Activated T-cell treated with anti-CD3 and anti-CD28 coated beads for 1 hour (primary cell): ENCODE measurements at regions not wholly inside any gene's neighbourhood (a gene's known extent, or its start where the extent isn't known, plus 50 kb on each side); places are given as distances from the start of the nearest gene placed in this dataset.
"Not testable (repeated sequence)": the region's sequence is repeated elsewhere in the genome, so short reads cannot be mapped to it uniquely, and the experiment has no call there.

ENCODE experiments used
- DNase-seq: peaks from one replicate; pipeline ENCODE4 v3.0.0-alpha.2; 2020; ENCODE audit warnings: low read depth

GRCh38 chr11:79648766-79649520 lies 208.1 kb upstream of the TENM4 start:
- no peak for DNase-seq

- DNase-seq = no peak
These were observed 196.4 kb upstream of the TENM4 start for GRCh38 chr11:79637219-79637618.

DNA sequence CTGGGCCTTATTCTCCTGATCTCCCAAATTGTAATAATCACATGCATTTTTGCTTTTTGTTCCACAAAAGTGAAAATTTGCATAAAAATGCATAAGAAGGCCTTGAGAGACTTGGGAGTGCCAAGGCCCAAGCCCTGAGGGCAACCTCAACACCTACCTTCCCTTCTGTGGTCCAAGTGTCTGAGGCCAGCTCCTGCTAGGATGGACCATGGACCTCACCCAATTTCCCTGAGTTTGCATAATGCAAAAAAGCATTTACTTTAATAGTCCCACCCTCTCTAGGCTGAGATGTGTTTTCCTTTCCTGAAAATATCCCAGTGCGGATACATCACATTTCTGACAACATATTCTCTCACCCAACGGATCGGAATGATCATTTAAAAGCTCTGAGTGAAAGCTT lies 194.1 kb upstream of the TENM4 start:
- no peak for DNase-seq

GRCh38 chr11:79627281-79627680 lies 186.5 kb upstream of the TENM4 start:
- no peak for DNase-seq

- DNase-seq = no peak
These were observed 185.6 kb upstream of the TENM4 start for GRCh38 chr11:79626135-79627075.

DNA sequence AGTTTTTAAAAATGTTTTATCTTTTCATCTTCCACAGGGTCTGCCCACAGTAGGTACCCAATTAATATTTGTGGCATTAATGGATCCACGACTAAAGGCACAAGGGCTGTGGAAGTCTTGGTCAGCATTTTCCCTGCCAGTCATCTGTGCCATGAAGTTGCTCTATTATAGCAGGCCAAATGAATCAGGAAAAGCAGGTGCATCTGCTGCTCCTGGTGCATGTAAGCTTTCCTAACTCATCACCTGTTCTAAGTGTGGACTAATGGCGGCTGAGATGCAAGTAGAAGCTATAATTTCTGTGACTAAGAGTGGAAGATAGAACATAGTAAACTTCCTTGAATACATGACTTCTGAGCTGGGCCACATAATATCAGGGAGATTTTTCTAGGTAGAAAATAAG lies 182.5 kb upstream of the TENM4 start:
- no peak for DNase-seq

GRCh38 chr11:79617561-79617960 lies 176.7 kb upstream of the TENM4 start:
- DNase-seq = no peak

GRCh38 chr11:79616392-79616851 lies 175.6 kb upstream of the TENM4 start:
- no peak for DNase-seq

GRCh38 chr11:79615425-79615824 lies 174.6 kb upstream of the TENM4 start:
- no peak for DNase-seq

DNA sequence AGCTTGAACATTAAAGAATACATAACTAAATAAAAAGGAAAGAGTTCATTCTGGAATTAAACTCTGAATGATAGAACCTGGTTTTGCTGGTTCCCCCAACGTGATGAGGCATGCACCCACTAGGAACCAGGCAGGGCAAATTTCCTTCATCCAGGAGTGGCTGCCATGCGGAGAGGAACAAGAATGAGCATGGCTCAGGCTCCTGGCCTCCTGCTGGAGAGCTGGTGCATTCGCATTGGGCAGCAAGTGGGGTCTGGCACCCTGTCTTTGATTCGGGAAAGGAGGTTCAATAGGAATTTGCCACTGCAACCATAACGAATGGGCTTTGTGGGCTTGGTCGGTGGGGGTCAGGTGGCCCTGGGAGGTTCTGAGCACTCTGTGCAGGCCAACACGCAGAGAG lies 169.8 kb upstream of the TENM4 start:
- no peak for DNase-seq

GRCh38 chr11:79610139-79610538 lies 169.3 kb upstream of the TENM4 start:
- no peak for DNase-seq

DNA sequence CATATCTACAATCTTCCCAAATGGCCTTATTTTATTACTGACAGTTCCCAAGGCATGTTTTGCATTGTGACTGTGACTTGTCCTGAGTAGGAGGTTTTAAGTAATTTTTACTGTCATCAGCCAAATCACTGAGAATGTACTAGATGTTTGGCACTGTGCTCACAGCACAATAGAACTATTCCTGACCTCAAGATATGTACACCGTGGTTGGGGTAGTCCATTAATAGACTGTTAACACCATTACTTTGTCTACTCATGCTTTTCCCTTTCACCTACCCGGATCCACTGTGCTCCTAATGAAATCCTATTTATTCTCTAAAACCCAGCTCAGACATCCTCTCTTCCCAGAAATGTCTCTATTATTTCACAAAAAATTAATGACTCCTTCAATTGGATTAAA lies 168.7 kb upstream of the TENM4 start:
- no peak for DNase-seq

- not testable (repeated sequence) for DNase-seq
These were observed 165.6 kb upstream of the TENM4 start for GRCh38 chr11:79606461-79606860.

DNA sequence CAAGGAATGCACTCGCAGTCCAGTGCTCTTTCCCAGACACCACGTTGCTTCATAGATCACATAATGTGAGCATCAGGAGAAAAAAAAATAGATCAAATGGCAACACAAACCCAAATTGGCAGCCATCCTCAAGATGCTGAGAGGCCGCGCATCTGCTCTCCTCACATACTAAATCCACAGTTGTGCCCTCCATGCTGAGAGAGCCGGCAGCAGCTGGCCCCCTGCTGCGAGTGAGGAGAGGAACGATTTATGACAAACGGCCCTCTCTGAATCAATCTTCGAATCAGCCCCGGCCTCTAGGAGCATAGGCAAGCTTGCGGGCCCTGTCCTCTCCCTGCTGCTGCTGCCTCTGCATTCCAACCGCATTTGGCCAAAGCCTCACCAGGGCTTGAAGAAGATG lies 159.9 kb upstream of the TENM4 start:
- no peak for DNase-seq

DNA sequence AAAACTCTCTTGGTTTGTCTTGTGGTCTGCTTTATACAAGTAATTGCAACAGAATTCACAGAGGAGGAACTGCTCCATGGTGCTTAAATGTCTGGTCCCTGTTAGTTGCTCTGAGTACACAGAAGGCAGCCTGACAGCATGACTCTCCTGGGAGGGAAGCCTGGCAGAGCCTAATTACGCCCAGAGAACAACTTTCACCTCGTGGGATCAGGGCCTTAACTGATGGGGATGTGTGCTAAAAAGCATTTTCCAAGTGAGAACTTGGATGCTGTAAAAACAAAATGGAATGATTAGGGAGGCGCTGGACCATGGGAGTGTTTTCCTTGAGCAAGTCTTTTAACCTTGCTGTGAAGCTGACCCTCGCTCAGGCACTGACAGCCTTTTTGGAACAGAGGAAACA lies 154.0 kb upstream of the TENM4 start:
- no peak for DNase-seq

- DNase-seq = no peak
These were observed 152.0 kb upstream of the TENM4 start for GRCh38 chr11:79592824-79593223.

DNA sequence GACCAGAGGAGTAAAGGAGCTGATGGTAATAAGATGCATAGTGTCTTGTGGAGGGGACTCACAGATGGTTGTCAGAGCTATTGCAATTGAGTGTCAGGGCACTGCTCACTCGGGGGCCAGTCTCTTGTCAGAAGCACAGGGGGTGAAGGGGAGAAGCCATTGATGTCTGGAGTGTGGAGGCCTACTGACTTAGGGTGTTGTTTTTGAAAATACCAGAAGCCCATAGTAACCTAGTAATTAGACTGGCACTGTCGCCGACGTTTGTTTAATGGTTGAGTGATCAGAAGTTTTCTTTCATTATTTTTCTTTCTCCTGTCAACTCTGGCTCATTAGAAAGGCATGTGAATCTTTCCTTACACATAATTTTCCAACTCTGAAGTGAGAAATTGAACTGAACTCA lies 151.6 kb upstream of the TENM4 start:
- DNase-seq = no peak

DNA sequence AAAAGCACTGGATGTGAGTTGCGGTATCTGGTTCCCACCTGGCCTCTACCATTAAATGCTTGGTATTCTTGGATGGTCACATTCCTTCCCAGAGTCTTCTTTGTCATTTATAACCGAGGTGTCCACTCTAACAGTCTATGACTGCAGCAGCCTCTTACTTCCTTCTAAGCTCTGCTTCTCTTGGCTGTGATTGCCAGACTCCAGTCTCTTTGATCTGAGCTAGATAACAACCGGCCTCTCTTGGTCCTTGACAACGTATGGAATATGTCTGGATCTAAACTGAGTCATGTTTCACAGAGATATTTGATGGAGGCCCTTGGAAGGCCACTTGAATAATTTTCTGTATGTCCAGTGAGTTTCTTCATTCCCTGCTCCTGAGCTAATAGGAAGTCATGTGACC lies 141.6 kb upstream of the TENM4 start:
- DNase-seq = no peak

DNA sequence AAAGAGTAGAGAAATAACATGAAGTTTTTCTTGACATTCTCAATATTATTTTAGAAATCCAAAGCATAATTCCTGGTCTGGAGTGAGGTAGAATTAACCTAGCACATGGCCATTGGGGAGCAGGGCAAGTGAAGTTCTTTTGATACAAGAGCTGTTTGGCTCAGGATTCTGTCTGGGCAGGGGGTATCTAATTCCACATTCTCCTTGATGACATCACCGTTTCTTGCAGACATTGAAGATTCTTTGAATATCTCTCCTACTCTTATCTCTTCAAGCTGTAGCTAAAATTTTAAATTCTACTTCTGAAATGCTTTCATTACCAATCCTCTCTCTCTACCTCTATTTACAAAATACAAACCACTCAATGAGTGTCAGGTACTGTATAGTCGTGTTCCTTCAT lies 138.2 kb upstream of the TENM4 start:
- no peak for DNase-seq

DNA sequence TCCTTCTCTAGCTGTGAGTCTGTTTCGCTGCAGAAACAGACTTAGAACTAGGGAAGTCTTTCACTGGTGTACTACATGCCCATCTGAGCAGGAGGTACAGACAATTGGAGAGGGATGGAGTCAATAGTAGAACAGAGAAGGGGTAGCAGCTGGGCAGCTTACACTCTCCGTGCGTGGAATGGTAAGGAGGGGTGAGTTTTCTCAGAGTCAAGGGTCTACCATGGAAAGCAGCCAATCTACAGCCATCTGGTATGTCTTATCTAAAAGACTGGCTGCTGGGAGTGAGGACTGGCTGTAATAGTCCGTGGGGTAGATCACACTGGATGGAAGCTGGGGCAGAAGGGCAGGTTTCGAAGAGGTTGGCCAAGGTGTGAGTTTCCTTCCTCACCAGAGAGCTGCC lies 137.3 kb upstream of the TENM4 start:
- DNase-seq = no peak

DNA sequence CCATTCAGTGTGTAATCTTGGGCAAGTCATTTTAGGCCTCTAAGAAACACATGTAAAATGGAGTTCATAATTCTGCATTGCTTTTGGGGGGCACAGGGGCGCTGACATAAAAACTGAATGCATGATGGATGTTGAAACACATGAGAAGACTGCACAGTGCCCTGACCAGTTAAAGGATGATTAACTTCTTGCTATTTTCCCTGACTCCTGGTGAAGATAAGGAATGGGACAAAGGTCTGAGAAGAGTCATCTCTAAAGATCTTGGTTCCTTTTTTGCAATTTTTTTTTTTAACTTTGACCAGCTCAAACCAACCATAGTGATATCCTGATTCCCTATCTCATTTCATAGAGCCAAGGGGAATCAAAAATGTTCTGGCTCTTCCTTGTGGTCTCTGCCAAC lies 134.9 kb upstream of the TENM4 start:
- DNase-seq = no peak

GRCh38 chr11:79570104-79570503 lies 129.3 kb upstream of the TENM4 start:
- DNase-seq = no peak

DNA sequence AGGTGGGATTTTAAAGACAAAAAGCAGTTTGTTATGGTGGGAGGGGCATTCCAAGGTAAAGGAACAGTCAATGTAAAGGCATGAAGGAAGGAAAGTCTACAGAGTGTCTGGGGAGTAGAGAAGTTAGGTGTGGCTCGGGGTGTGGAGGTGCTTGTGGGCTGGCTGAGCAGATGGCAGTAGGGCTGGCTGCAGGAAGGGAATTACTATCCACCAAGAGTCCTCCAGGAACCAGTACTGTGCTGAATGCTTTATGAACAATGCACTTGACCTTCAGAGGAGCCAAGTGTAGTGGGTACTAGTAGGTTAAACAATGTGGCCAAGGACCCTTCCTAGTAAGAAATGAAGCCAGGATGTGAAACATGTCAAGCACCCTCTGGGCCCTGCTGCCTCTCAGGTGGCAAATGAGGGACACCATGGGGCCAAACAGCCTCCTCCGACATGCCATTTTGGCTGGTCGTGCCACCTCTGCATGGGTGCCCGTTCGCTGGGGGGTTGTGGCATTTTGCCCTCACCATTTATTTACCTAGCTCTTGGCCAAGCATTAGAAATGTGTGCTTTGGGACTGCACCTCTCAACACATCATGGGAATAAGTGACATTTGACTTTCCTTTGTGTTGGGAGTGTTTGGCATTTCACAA lies 123.6 kb upstream of the TENM4 start:
- DNase-seq = no peak
